NOMO-1 treated with DMSO at 0.1 percent for 48 hours (cell line): ENCODE measurements at regions not wholly inside any gene's neighbourhood (a gene's known extent, or its start where the extent isn't known, plus 50 kb on each side); places are given as distances from the start of the nearest gene placed in this dataset.

Experiments
- DNase-seq: peaks from one replicate; lab custom pipeline; 2025; ENCODE audit not compliant: unreplicated experiment; lab: John Stamatoyannopoulos, UW

DNA sequence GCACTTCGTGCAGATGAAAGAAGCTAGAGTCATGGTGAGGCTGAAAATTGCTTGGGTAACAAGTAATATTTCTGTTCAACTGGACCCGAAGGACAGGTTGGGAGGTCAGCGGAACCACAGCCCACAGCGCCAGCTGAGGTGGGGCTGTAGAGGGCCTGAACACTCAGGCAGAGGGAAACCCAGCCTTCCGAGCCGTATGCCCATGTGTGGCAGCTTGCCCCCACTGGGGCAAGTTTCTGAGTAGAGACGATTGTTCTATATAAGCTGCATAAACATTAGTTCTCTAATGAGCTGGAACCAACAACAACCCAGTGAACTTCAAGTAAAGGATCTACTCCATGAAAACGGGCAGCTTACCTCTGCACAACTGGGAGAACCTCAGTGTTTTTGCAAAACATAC is 58.4 kb upstream of the TNS3 start:
- no peak for DNase-seq

DNA sequence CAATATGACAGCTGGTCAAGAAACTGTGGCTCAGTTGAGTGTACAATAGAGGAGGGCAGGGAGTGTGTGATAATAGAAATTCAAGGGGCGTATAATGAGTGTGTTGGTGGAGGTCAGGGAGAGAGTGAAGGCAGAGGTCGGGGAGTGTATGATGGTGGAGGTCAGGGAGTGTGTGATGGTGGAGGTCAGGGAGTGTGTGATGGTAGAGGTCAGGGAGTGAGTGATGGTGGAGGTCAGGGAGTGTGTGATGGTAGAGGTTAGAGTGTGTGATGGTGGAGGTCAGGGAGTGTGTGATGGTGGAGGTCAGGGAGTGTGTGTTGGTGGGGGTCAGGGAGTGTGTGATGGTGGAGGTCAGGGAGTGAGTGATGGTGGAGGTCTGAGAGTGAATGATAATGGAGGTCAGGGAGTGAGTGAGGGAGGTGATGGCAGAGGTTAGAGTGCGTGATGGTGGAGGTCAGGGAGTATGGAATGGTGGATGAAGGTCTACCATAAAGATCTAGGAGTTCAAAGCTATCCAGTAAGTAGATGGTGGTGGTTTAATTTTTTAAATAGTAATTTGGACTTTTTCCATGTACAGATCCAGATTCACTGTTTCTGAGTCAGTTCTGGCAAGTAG is 57.7 kb upstream of the TNS3 start:
- DNase-seq = no peak

DNA sequence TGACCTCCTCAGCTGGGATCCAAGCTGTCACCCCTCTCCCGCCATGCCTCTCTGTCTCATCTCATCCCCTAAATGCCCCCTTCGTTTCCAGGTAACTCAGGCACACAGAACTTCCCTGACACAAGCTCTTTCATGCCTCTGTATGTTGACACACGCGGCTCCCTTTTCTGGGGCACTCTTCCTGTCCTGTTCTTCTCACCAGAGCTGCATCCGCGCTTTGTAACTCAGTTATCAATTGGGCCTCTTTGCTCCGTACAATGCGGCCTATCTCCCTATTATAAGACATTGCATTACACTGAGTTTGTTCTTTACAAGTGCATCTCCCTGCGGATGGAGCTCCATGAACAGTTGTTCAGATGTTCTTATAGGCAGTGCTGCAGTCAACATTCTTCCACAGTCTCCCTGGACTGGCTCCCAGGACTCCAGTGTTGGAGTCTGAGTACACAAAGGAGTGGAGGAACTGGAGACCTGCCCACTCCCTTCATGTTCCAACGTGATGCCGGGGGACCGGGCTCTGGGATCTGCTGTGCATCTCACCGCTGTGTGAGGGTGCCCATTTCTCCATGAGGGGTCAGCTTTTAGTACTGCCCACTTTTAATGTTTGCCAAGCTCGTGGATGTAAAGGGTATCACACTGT is 56.9 kb upstream of the TNS3 start:
- DNase-seq = no peak

DNA sequence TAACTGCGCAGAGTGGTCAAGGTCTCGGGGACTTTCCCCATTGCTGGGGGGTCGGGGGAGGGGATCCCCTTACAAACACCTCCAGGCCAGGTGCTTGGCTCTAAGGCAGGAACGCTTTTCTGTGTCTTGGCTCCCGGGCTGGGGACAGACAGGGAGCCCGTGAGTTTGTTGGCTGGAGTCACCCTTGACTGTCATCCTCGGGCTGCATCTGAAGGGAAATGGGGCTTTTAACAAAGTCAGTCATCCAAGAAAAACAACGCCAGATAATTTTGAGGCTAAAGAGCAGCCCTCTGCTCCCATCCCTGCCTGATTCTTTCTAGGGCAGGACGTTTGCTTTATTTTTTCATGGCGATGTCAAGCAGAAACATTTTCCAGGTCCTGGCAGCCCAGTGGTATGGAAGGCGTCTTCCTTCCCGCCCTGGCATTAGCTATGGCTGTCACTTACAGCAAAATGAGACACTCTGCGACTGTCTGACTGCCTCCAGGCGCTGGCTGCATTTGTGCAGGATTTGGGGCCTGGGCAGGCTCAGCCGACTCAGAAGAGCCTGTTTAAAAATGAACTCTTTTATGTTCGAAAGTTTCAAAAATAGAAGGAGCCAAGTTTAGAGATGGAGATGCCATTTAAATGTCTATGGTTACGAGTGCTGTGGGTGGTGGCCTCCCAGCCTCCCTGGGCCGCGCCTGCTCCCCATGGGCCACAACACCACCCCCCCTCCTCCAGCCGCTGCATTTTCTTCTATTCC is 54.7 kb upstream of the TNS3 start:
- no peak for DNase-seq

DNA sequence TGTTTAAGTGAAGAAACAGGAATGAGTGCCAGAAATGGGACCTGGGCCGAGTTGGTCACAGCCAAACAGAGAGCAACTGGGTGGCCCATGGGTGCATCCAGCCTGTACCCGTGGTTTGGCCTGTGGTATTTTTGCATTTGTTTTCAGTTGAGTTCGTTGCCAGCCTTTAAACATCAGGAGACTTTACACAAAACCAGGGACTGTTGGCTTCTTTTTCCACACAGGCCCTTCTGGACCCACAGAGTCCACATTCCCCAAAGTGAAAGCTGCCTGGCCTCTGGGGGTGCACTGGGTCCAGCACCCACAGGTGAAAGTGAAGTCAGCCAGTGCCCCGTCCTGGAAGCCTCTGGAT is 54.1 kb upstream of the TNS3 start:
- no peak for DNase-seq

DNA sequence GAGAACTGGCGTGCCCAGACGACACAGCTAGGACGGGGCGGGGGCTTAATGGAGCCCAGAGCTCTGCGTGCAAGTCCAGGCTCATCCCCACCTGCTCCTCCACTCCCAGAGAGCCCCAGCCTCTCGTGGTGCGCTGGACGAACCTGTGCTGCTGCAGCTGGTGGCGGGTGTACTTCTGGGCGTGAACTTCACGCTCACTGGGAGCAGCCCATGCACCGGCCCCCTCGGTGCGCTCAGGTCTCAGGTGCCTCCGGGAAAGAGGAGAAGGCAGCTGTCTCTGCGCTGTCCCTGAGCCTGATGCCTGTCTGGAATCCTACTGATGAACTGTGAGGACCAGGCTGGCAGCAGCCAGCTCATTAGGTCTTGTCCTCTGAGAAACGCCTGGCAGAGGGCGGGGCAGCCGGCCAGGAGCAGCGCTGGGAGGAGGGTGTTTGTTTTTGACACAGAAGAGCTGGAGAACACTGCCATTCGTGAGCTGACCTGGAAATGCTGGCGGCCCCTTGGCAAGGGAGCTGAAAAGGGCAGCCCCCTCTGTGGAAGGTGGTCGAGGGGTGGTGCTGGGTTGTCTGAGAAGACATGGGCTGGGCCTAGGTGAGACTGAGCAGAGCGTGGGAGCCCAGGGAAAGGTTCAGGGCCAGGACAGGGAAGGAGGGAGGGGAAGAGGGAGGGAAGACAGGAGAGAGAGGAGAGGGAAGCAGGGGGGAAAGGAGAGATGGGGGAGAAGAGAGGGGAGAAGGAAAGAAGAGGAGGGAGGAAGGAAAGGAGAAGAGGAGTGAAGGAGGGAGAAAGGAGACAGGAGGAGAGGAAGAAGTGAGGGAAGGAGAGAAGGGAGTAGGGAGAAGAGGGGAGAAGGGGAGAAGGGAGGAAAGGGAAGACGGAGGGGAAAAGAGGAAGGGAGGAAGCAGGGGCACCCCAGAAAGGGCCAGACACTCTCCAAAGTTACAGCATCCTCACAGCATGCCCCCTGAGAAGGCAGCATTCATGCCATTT is 53.5 kb upstream of the TNS3 start:
- DNase-seq = no peak

DNA sequence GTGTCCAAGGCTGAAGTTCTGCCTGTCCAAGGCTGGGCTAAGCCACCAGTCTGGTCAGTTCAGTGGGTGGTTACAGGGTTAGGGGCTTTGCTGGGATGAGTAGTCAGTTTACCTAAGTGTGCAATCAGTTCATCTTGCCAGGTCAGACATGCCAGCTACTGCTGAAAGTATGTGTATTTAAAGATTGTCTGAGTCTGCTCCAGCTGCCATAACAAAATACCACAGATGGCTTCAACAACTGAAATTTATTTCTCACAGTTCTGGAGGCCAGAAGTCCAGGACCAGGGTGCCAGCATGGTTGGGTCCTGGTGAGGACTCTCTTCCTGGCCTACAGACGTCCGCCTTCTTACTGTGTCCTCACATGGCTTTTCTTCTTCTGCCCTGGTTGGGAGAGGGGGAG is 52.4 kb upstream of the TNS3 start:
- no peak for DNase-seq

DNA sequence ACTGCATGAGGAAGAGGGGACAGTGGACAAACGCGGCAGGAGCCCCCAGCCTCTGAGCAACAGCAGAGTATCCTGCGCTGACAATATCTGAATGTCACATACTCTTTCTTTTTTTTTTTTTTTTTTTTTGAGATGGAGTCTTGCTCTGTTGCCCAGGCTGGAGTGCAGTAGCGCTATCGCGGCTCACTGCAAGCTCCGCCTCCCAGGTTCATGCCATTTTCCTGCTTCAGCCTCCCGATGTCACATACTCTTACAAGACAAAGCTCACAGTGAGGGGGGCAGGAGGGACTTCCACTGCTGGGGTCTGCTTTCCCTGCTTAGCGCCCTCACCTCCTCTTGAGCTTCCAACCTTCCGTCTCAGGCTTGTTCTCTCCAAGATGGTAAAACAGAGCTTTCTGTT is 51.2 kb upstream of the TNS3 start:
- DNase-seq = no peak
